ENCODE measurements at regions not wholly inside any gene's neighbourhood (a gene's known extent, or its start where the extent isn't known, plus 50 kb on each side); places are given as distances from the start of the nearest gene placed in this dataset.

DNA sequence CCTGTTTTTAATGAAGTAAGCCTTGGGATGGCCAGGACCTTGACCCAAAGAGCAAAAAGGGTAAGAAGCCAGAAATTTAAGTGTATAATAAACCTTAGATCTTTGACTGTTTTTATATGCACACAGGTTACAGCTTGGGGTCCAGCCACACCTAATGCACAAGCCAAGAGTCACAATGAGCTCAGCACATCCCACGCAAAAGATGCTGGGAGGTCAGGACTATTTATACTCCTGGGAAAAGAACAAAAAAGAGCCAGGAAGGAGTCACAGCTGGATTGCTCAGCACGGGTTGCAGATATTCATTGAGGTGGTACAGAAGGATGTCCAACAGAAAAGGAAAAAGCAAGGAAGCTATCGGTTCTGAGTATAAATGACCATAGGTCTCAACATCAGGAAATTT lies 536.3 kb downstream of the NTRK3 start:
- Mint-ChIP-seq H3K36me3 (ENCODE audit: low read depth) (no peaks in the 10 kb centered on the region), H3K9me3 (no peaks in the 10 kb centered on the region), H3K27ac (no peak overlapping the region), H3K27me3 (peaks cover 1% of the 10 kb centered on the region), H3K4me1 (ENCODE audit: low read depth) (no peaks in the 10 kb centered on the region), H3K4me3 (no peak overlapping the region)
- POLR2A ChIA-PET: interaction anchor here (0.6 kb wide), 1 partner anchor 20 kb away, joined by 3 read pairs; no protein-coding TSS in a partner anchor
- intact Hi-C loops (cut with micrococcal nuclease): no loop called here
- DNase-seq (no peak), ATAC-seq (no peak)
- TF ChIP-seq, protein P1, sequence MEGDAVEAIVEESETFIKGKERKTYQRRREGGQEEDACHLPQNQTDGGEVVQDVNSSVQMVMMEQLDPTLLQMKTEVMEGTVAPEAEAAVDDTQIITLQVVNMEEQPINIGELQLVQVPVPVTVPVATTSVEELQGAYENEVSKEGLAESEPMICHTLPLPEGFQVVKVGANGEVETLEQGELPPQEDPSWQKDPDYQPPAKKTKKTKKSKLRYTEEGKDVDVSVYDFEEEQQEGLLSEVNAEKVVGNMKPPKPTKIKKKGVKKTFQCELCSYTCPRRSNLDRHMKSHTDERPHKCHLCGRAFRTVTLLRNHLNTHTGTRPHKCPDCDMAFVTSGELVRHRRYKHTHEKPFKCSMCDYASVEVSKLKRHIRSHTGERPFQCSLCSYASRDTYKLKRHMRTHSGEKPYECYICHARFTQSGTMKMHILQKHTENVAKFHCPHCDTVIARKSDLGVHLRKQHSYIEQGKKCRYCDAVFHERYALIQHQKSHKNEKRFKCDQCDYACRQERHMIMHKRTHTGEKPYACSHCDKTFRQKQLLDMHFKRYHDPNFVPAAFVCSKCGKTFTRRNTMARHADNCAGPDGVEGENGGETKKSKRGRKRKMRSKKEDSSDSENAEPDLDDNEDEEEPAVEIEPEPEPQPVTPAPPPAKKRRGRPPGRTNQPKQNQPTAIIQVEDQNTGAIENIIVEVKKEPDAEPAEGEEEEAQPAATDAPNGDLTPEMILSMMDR (IDR thresholded peaks at IDR 0.05): no peak
- CTCF ChIA-PET: no interaction called here

DNA sequence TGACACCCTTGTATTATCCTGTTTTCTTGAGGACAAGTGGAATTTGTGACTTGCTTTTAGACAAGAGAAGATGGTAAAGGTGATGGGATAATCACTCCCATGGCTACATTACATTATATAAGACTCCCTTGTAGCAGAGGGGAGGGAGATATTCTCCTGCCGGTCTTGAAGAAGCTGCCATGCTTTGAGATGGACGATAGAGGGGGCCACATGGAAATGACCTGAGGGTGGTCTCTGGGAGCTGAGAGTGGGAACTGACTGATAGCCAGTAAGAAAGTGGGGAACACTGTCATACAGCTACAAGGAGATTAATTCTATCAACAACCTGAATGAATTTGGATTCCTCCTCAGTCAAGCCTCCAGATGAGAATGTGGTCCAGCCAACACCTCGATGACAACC lies 540.1 kb downstream of the NTRK3 start:
- no peak overlapping the region for H3K4me3 Mint-ChIP-seq
- H3K27me3 Mint-ChIP-seq: no peaks in the 10 kb centered on the region
- CTCF ChIA-PET: no interaction called here
- no peak overlapping the region for H3K27ac Mint-ChIP-seq
- no peaks in the 10 kb centered on the region for H3K4me1 Mint-ChIP-seq (ENCODE audit: low read depth)
- TF ChIP-seq, protein P1 (IDR thresholded peaks at IDR 0.05): no peak
- ATAC-seq: no peak
- POLR2A ChIA-PET: no interaction called here
- H3K9me3 Mint-ChIP-seq: no peaks in the 10 kb centered on the region
- intact Hi-C loops (cut with micrococcal nuclease): no loop called here
- no peaks in the 10 kb centered on the region for H3K36me3 Mint-ChIP-seq (ENCODE audit: low read depth)
- DNase-seq: no peak

DNA sequence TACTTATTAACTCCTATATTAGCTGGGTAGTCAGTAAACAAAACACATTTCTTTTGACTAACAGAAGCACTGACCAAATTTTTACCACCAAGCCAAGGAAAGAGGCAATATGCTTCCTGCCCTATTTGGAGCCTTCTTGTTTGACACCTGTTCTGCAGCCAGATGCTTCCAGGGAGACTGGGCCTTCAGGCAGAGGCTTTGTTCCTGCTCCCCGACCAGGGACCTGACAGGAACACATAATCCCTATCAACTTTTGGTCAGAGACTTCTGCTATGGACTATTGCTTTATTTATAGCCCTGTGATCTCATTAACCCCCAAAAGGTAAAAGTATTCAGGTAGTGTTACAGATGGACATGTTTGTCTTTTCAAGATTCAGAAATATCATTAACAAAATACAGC lies 541.3 kb downstream of the NTRK3 start:
- DNase-seq (no peak), ATAC-seq (no peak)
- no peak overlapping the region for H3K27ac Mint-ChIP-seq
- no peaks in the 10 kb centered on the region for H3K27me3 Mint-ChIP-seq
- POLR2A ChIA-PET: no interaction called here
- H3K36me3 Mint-ChIP-seq (ENCODE audit: low read depth): no peaks in the 10 kb centered on the region
- peaks cover 2% of the 10 kb centered on the region for H3K9me3 Mint-ChIP-seq
- H3K4me1 Mint-ChIP-seq (ENCODE audit: low read depth): no peaks in the 10 kb centered on the region
- TF ChIP-seq, protein P1 (IDR thresholded peaks at IDR 0.05): no peak
- CTCF ChIA-PET: no interaction called here
- intact Hi-C loops (cut with micrococcal nuclease): no loop called here
- no peak overlapping the region for H3K4me3 Mint-ChIP-seq

DNA sequence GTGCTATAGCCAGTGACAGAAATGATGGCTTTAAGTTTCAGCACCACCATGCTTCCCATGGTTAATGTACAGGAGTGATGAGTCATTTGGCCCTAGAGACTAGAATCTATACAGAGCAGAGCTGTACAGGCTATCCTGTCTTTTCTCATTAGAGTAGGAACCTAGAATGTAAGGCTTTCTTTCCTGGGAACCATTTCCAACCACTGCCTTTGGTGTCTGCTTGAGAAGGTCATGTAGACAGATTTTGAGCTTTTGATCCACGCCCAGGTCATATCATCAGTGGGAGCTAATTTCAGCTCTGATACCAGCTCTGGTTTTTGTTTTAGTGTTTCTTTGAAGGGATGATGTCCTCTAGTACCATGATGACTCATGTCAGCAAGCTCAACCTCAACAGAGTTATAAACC lies 543.1 kb downstream of the NTRK3 start:
- H3K27ac Mint-ChIP-seq: no peak overlapping the region
- ChIA-PET POLR2A (no interaction called here), CTCF (interaction anchor here (0.5 kb wide), 1 partner anchor 230 kb away, joined by 3 read pairs; no protein-coding TSS in a partner anchor)
- no peaks in the 10 kb centered on the region for H3K4me1 Mint-ChIP-seq (ENCODE audit: low read depth)
- no peak for DNase-seq
- H3K27me3 Mint-ChIP-seq: no peaks in the 10 kb centered on the region
- no peaks in the 10 kb centered on the region for H3K36me3 Mint-ChIP-seq (ENCODE audit: low read depth)
- no peak overlapping the region for H3K4me3 Mint-ChIP-seq
- intact Hi-C loops (cut with micrococcal nuclease): no loop called here
- no peak for ATAC-seq
- peaks cover 2% of the 10 kb centered on the region for H3K9me3 Mint-ChIP-seq
- TF ChIP-seq, protein P1 (IDR thresholded peaks at IDR 0.05): no peak

DNA sequence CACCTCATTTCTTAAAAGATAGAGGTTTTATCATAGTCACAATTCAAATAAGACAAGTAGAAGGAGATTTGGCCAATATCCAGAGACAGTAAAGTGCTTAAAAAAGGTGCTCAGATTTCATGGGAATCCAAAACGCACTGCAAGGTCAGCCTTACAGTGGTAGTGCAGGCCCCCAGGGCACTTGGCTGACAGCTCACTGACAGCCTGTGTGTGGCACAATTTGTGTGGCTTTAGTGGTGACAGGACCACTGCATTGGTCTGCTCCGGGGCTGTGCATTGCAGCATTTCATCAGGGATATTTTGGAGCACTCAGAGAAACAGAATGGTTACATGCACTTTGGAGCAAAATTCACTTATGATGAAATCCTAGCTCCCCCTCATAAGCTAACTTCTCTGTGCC lies 544.3 kb downstream of the NTRK3 start:
- ATAC-seq (no peak), DNase-seq (no peak)
- TF ChIP-seq, protein P1 (IDR thresholded peaks at IDR 0.05): no peak
- no peaks in the 10 kb centered on the region for H3K36me3 Mint-ChIP-seq (ENCODE audit: low read depth)
- intact Hi-C loops (cut with micrococcal nuclease): no loop called here
- ChIA-PET CTCF (no interaction called here), POLR2A (no interaction called here)
- no peak overlapping the region for H3K4me3 Mint-ChIP-seq
- no peaks in the 10 kb centered on the region for H3K27me3 Mint-ChIP-seq
- no peaks in the 10 kb centered on the region for H3K4me1 Mint-ChIP-seq (ENCODE audit: low read depth)
- H3K27ac Mint-ChIP-seq: no peak overlapping the region
- peaks cover 2% of the 10 kb centered on the region for H3K9me3 Mint-ChIP-seq
